PC-9 (cell line): ENCODE measurements at regions not wholly inside any gene's neighbourhood (a gene's known extent, or its start where the extent isn't known, plus 50 kb on each side); places are given as distances from the start of the nearest gene placed in this dataset.

Experiments used
- BruUV-seq: library from RNA; stranded (reverse); fragments of 400-500 nt; replicated peaks from 2 replicates; lab custom pipeline; 2021; lab: Mats Ljungman, UMichigan
- CTCF ChIA-PET: fragments of 300-600 bp; sonication (Branson Sonifier 250); formaldehyde crosslinking; loops from one replicate; lab custom pipeline; 2022; ENCODE audit warnings: antibody characterized with exemption; lab: Charles Lee
- POLR2A ChIA-PET: fragments of 300-600 bp; sonication (Branson Sonifier 250); formaldehyde crosslinking; loops from one replicate; lab custom pipeline; 2022; ENCODE audit warnings: antibody characterized with exemption; ENCODE audit not compliant: unreplicated experiment; lab: Charles Lee
- DNase-seq, 2 experiments: peaks; one replicate each; pipeline versions ENCODE4 v3.0.0 to v3.0.0-alpha.2; 2015 to 2022; ENCODE audit warnings: mixed read lengths in 1 of 2
- H2AFZ ChIP-seq: fragments of 200-600 bp; sonication (generic); 2 replicates; pipeline ENCODE4 v1.8.1; 2017; ENCODE audit warnings: antibody characterized with exemption
- H3F3A ChIP-seq: fragments of 200-600 bp; sonication (generic); 2 replicates; pipeline ENCODE4 v1.8.1; 2017; ENCODE audit warnings: antibody characterized with exemption, mild to moderate bottlenecking, low read depth; ENCODE audit not compliant: insufficient read depth
- H3K27ac ChIP-seq: fragments of 200-600 bp; sonication (generic); 2 replicates; pipeline ENCODE4 v1.6.1; 2016; ENCODE audit warnings: mixed run types
- H3K27me3 ChIP-seq: fragments of 200-600 bp; sonication (generic); 2 replicates; pipeline ENCODE4 v1.6.1; 2016; ENCODE audit warnings: low read depth, mixed run types; ENCODE audit not compliant: insufficient read depth
- H3K36me3 ChIP-seq: fragments of 200-600 bp; sonication (generic); 2 replicates; pipeline ENCODE4 v1.6.1; 2016; ENCODE audit warnings: low read depth, mixed run types
- H3K4me1 ChIP-seq: fragments of 200-600 bp; sonication (generic); replicated peaks from 2 replicates; pipeline ENCODE4 v1.6.1; 2016; ENCODE audit warnings: mixed run types; ENCODE audit not compliant: insufficient read depth
- H3K4me2 ChIP-seq: fragments of 200-600 bp; sonication (generic); 2 replicates; pipeline ENCODE4 v1.6.1; 2017; ENCODE audit warnings: mixed run types
- H3K4me3 ChIP-seq: fragments of 200-600 bp; sonication (generic); 2 replicates; pipeline ENCODE4 v1.6.1; 2016; ENCODE audit warnings: mixed run types
- H3K79me2 ChIP-seq: fragments of 200-600 bp; sonication (generic); 2 replicates; pipeline ENCODE4 v1.6.1; 2017; ENCODE audit warnings: low read depth, mixed run types
- H3K9me2 ChIP-seq: fragments of 200-600 bp; sonication (generic); 2 replicates; pipeline ENCODE4 v1.8.1; 2017; ENCODE audit warnings: mild to moderate bottlenecking; ENCODE audit not compliant: insufficient read depth
- H3K9me3 ChIP-seq: fragments of 200-600 bp; sonication (generic); 2 replicates; pipeline ENCODE4 v1.8.1; 2016; ENCODE audit warnings: low read depth; ENCODE audit not compliant: insufficient read depth
- H4K20me1 ChIP-seq: fragments of 200-600 bp; sonication (generic); 2 replicates; pipeline ENCODE4 v1.8.1; 2017; ENCODE audit not compliant: insufficient read depth
- EZH2 ChIP-seq: fragments of 200-600 bp; sonication (generic); IDR thresholded peaks from 2 replicates; pipeline ENCODE4 v1.8.0; 2017; ENCODE audit warnings: antibody characterized with exemption, low read depth
- intact Hi-C: fragments of 100-400 bp; cut with micrococcal nuclease; formaldehyde crosslinking; loops from one replicate; pipeline ENCODE4 v1.10.0; 2022; ENCODE audit not compliant: unreplicated experiment
- TF ChIP-seq, protein P1 (sequence below): fragments of 200-600 bp; sonication (generic); conservative IDR thresholded peaks from 2 replicates; pipeline ENCODE4 v1.6.1; 2017; ENCODE audit warnings: mixed run types, antibody characterized with exemption, mild to moderate bottlenecking, moderate library complexity

DNA sequence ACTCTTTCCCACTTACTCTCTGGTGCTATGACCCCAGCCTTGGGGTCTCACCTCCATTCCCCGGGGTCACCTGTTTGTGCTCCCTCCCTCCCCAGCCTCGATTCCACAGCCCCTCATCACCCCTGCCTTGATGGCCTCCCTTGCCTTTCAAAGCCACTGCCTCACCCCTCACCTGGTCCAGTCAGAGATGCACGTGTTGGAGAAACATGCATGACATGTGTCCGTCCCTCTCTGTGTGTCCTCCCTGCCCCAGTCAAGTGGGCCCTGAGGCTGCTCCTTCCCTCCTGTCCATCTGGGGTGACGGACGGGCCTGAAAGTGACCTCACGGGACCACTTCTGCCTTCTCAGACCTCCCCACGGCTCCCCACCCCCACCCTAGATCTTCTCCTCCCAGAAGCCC, 82.3 kb upstream of the TWIST2 start:
- Histone ChIP-seq H3K27ac (no peak overlapping the region), H4K20me1 (no peaks in the 10 kb centered on the region), H3K79me2 (no peaks in the 10 kb centered on the region), H2AFZ (no peak overlapping the region), H3K4me2 (no peak overlapping the region), H3K4me1 (no peaks in the 10 kb centered on the region), H3K27me3 (peaks cover 83% of the 10 kb centered on the region), H3K36me3 (no peaks in the 10 kb centered on the region), H3K9me3 (no peaks in the 10 kb centered on the region), H3K9me2 (no peaks in the 10 kb centered on the region), H3F3A (no peaks in the 10 kb centered on the region), H3K4me3 (no peak overlapping the region)
- intact Hi-C loops, result no loop called here
- no peak for DNase-seq
- no TSS peak for BruUV-seq
- ChIA-PET POLR2A (no interaction called here), CTCF (no interaction called here)
- TF ChIP-seq, protein P1, sequence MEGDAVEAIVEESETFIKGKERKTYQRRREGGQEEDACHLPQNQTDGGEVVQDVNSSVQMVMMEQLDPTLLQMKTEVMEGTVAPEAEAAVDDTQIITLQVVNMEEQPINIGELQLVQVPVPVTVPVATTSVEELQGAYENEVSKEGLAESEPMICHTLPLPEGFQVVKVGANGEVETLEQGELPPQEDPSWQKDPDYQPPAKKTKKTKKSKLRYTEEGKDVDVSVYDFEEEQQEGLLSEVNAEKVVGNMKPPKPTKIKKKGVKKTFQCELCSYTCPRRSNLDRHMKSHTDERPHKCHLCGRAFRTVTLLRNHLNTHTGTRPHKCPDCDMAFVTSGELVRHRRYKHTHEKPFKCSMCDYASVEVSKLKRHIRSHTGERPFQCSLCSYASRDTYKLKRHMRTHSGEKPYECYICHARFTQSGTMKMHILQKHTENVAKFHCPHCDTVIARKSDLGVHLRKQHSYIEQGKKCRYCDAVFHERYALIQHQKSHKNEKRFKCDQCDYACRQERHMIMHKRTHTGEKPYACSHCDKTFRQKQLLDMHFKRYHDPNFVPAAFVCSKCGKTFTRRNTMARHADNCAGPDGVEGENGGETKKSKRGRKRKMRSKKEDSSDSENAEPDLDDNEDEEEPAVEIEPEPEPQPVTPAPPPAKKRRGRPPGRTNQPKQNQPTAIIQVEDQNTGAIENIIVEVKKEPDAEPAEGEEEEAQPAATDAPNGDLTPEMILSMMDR, result no peak
- no peak for TF ChIP-seq EZH2

DNA sequence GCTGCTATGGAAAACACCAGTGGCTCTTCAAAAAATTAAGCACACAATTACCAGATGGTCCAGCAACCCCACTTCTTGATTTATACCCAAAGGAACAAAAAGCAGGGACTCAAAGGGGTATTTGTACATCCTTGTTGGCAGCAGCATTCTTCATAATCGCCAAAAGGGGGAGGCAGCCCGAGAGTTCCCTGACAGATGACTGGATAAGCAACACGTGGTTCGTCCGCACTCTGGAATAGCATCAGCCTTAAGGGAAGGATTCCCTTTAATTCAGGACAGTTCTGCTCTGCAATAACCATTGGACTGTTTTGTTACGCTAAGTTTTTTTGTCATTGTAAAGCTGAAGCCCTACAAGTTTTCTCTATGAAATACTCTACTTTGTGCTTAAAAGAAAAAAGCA, 76.7 kb upstream of the TWIST2 start:
- H3K27ac ChIP-seq, result no peak overlapping the region
- ChIA-PET CTCF (no interaction called here), POLR2A (no interaction called here)
- no peaks in the 10 kb centered on the region for H3F3A ChIP-seq
- H2AFZ ChIP-seq, result no peak overlapping the region
- no peak overlapping the region for H3K4me2 ChIP-seq
- no peaks in the 10 kb centered on the region for H3K4me1 ChIP-seq
- BruUV-seq, result no TSS peak
- no peaks in the 10 kb centered on the region for H4K20me1 ChIP-seq
- no peaks in the 10 kb centered on the region for H3K79me2 ChIP-seq
- no peaks in the 10 kb centered on the region for H3K9me2 ChIP-seq
- H3K36me3 ChIP-seq, result no peaks in the 10 kb centered on the region
- no peaks in the 10 kb centered on the region; the same call in 1 of the 2 replicates for H3K9me3 ChIP-seq
- peaks cover 85% of the 10 kb centered on the region for H3K27me3 ChIP-seq
- TF ChIP-seq, protein P1, result no peak
- TF ChIP-seq EZH2, result no peak
- H3K4me3 ChIP-seq, result no peak overlapping the region
- DNase-seq, result no peak
- intact Hi-C loops, result no loop called here

DNA sequence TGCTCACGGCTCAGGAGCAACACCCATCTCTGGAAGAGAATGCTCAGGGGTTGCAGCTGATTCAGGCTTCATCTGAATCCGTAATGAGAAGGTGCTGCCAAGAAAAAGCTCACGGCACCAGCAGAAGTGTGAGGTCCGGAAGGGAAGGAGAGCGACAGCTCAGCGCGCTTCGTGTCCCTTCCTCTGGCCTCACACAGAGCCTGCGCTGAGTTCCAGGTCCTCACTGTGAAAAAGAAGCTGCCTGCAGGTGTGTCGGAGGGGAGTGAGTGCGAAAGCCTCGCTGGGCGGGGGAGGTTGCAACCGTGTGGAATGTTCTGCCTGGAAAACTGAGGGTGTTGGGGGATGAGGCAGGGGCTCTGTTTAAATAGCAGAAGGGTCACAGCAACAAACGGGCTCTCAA, 76.2 kb upstream of the TWIST2 start:
- intact Hi-C loops, result no loop called here
- Histone ChIP-seq H3K9me2 (no peaks in the 10 kb centered on the region), H3K4me3 (no peak overlapping the region), H3K9me3 (no peaks in the 10 kb centered on the region; the same call in 1 of the 2 replicates), H2AFZ (no peak overlapping the region), H3F3A (no peaks in the 10 kb centered on the region), H3K36me3 (no peaks in the 10 kb centered on the region), H3K27me3 (peaks cover 84% of the 10 kb centered on the region), H3K4me1 (no peaks in the 10 kb centered on the region), H4K20me1 (no peaks in the 10 kb centered on the region), H3K4me2 (no peak overlapping the region), H3K79me2 (no peaks in the 10 kb centered on the region), H3K27ac (no peak overlapping the region)
- POLR2A ChIA-PET, result no interaction called here
- no peak for TF ChIP-seq EZH2
- TF ChIP-seq, protein P1, result no peak
- no peak for DNase-seq
- CTCF ChIA-PET, result no interaction called here
- BruUV-seq, result no TSS peak
